Gastroesophageal sphincter (tissue), 4 donors: ENCODE measurements at regions not wholly inside any gene's neighbourhood (a gene's known extent, or its start where the extent isn't known, plus 50 kb on each side); places are given as distances from the start of the nearest gene placed in this dataset.

Source experiments
- ATAC-seq: fragments of 150-250 bp; one replicate; pipeline ENCODE4 v1.9.1; 2016; ENCODE audit warnings: mild to moderate bottlenecking, moderate library complexity
- H3K27ac ChIP-seq, 4 donors: fragments of 200-600 bp; sonication (generic) in 3 of 4; 1 replicate in 3 of 4; 2 replicates in 1 of 4; pipeline ENCODE4 v1.5.1; 2016 to 2019
- H3K27me3 ChIP-seq: fragments of 200-600 bp; sonication (generic); one replicate; pipeline ENCODE4 v1.5.1; 2019
- H3K36me3 ChIP-seq, 2 donors: fragments of 200-600 bp; sonication (generic); one replicate each; pipeline ENCODE4 v1.5.1; 2019; ENCODE audit warnings: control low read depth in 1 of 2
- H3K4me1 ChIP-seq, 3 donors: fragments of 200-600 bp; sonication (generic); 1 replicate in 2 of 3; 2 replicates in 1 of 3; pipeline ENCODE4 v1.5.1; 2016 to 2019; ENCODE audit warnings: control low read depth in 2 of 3
- H3K4me3 ChIP-seq, 2 donors: fragments of 200-600 bp; sonication (generic); one replicate each; pipeline ENCODE4 v1.5.1; 2019; ENCODE audit warnings: mild to moderate bottlenecking in 1 of 2, moderate library complexity in 1 of 2
- H3K9me3 ChIP-seq, 3 donors: fragments of 200-600 bp; sonication (generic); one replicate each; pipeline ENCODE4 v1.5.1; 2017 to 2019; ENCODE audit warnings: control low read depth in 2 of 3
- CTCF ChIP-seq, 4 experiments: fragments of 200-600 bp in 2 of 4; fragments of 450-650 bp in 2 of 4; sonication (generic) in 1 of 4; IDR thresholded peaks; one replicate each; pipeline ENCODE4 v1.5.1; 2017 to 2019; ENCODE audit warnings: antibody characterized with exemption in 4 of 4, mild to moderate bottlenecking in 2 of 4, moderate library complexity in 2 of 4
- EP300 ChIP-seq: sonication (generic); formaldehyde crosslinking; IDR thresholded peaks from one replicate; pipeline ENCODE4 v1.6.1; 2017; ENCODE audit warnings: antibody characterized with exemption, mild to moderate bottlenecking
- POLR2A ChIP-seq, 2 donors: fragments of 450-650 bp; IDR thresholded peaks; one replicate each; pipeline ENCODE4 v1.6.1; 2017; ENCODE audit warnings: antibody characterized with exemption in 2 of 2, mild to moderate bottlenecking in 2 of 2, moderate library complexity in 1 of 2
- POLR2AphosphoS5 ChIP-seq: sonication (generic); formaldehyde crosslinking; IDR thresholded peaks from one replicate; pipeline ENCODE4 v1.6.1; 2017; ENCODE audit warnings: antibody characterized with exemption
- WGBS, 2 donors: methylation state at CpG; one replicate each; pipeline ENCODE4 v1.1.5; 2018; ENCODE audit warnings: low coverage in 1 of 2; 5-methylcytosine and 5-hydroxymethylcytosine counted together

- WGBS, 2 donors = 87 to 96% methylated on average over 3 to 6 of the region's 6 CpGs
- no peak for ATAC-seq
- H3K9me3 ChIP-seq = no peaks in the 10 kb centered on the region
- TF ChIP-seq POLR2AphosphoS5 (no peak), EP300 (no peak), CTCF (IDR thresholded peaks at IDR 0.05) (no peak), POLR2A (IDR thresholded peaks at IDR 0.05) (no peak)
- H3K36me3 ChIP-seq = no peaks in the 10 kb centered on the region
- H3K4me1 ChIP-seq = no peaks in the 10 kb centered on the region
- H3K27ac ChIP-seq = no peak overlapping the region
- H3K4me3 ChIP-seq = no peak overlapping the region
- H3K27me3 ChIP-seq = no peaks in the 10 kb centered on the region
These were observed 222.8 kb downstream of the ADAMTS9 start for GRCh38 chr3:64464955-64465354.

- no peak overlapping the region for H3K27ac ChIP-seq
- no peak for TF ChIP-seq POLR2A (IDR thresholded peaks at IDR 0.05)
- no peak for TF ChIP-seq EP300
- TF ChIP-seq POLR2AphosphoS5 = no peak
- TF ChIP-seq CTCF (IDR thresholded peaks at IDR 0.05) = no peak
These were observed 223.8 kb downstream of the ADAMTS9 start for GRCh38 chr3:64463981-64464380.

GRCh38 chr3:64462203-64462602 is 225.6 kb downstream of the ADAMTS9 start:
- Histone ChIP-seq H3K9me3 (no peaks in the 10 kb centered on the region), H3K4me3 (no peak overlapping the region), H3K4me1 (no peaks in the 10 kb centered on the region), H3K27me3 (no peaks in the 10 kb centered on the region), H3K27ac (no peak overlapping the region), H3K36me3 (no peaks in the 10 kb centered on the region)
- WGBS, 2 donors = 36% methylated on average over 5 of the region's 5 CpGs; no CpG with 5 or more reads in 1 of the 2 donors
- ATAC-seq = no peak
- TF ChIP-seq POLR2AphosphoS5 (no peak), EP300 (no peak), CTCF (IDR thresholded peaks at IDR 0.05) (no peak), POLR2A (IDR thresholded peaks at IDR 0.05) (no peak)

More at GRCh38 chr3:64463981-64464380, 223.8 kb downstream of the ADAMTS9 start:
- Histone ChIP-seq H3K4me3 (no peak overlapping the region), H3K9me3 (no peaks in the 10 kb centered on the region), H3K4me1 (no peaks in the 10 kb centered on the region), H3K27me3 (no peaks in the 10 kb centered on the region), H3K36me3 (no peaks in the 10 kb centered on the region)
- WGBS, 2 donors = 75 to 87% methylated on average over 3 of the region's 4 CpGs
- no peak for ATAC-seq

- Histone ChIP-seq H3K4me1 (no peaks in the 10 kb centered on the region), H3K9me3 (no peaks in the 10 kb centered on the region), H3K36me3 (no peaks in the 10 kb centered on the region), H3K4me3 (no peak overlapping the region), H3K27me3 (no peaks in the 10 kb centered on the region), H3K27ac (no peak overlapping the region)
- WGBS, 2 donors = 91 to 92% methylated on average over 5 of the region's 5 CpGs
- TF ChIP-seq EP300 = no peak
- no peak for TF ChIP-seq POLR2A (IDR thresholded peaks at IDR 0.05)
- no peak for TF ChIP-seq CTCF (IDR thresholded peaks at IDR 0.05)
- no peak for TF ChIP-seq POLR2AphosphoS5
- no peak for ATAC-seq
These were observed 226.9 kb downstream of the ADAMTS9 start for GRCh38 chr3:64460877-64461276.

- Histone ChIP-seq H3K27ac (no peak overlapping the region), H3K36me3 (no peaks in the 10 kb centered on the region), H3K27me3 (no peaks in the 10 kb centered on the region), H3K4me1 (no peaks in the 10 kb centered on the region), H3K9me3 (no peaks in the 10 kb centered on the region), H3K4me3 (no peak overlapping the region)
- no peak for ATAC-seq
- 63 to 100% methylated on average over 1 of the region's 1 CpG for WGBS, 2 donors
- TF ChIP-seq EP300 (no peak), CTCF (IDR thresholded peaks at IDR 0.05) (no peak), POLR2AphosphoS5 (no peak), POLR2A (IDR thresholded peaks at IDR 0.05) (no peak)
These were observed 227.6 kb downstream of the ADAMTS9 start for GRCh38 chr3:64460141-64460730.
